ENCODE measurements at regions not wholly inside any gene's neighbourhood (a gene's known extent, or its start where the extent isn't known, plus 50 kb on each side); places are given as distances from the start of the nearest gene placed in this dataset.

DNA sequence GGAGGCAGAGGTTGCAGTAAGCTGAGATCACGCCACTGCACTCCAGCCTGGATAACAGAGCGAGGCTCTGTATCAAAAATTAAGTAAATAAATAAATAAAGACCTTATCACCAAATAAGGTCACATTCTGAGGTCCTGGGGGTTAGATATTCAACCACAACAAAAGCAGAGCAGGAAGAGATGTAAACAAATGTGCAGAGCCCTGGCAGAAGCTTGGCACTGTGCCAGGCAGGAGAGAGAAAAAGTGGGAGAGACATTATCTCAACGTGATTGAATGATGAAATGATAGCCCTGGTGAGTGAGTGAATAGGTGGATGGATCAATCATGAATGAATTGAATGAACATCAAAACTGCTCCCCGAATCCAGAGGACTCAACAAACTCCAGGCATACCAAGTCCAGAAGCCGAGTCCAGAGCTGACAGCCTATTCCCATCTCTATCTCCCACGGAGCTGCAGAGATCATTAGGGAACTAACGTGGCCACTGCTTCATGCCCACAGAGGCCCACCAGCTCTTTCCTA is 150.7 kb downstream of the TOMM20 start:
- Mint-ChIP-seq H3K36me3 (peaks cover 14 to 53% of the 10 kb centered on the region in 2 donors), H3K9me3 (peaks cover 8 to 16% of the 10 kb centered on the region in 2 donors), H3K27ac (peak overlapping the region; percentile 24 to 92)
- ATAC-seq (no peak), DNase-seq (ENCODE audit: low spot score in 2 of 2) (no peak)

DNA sequence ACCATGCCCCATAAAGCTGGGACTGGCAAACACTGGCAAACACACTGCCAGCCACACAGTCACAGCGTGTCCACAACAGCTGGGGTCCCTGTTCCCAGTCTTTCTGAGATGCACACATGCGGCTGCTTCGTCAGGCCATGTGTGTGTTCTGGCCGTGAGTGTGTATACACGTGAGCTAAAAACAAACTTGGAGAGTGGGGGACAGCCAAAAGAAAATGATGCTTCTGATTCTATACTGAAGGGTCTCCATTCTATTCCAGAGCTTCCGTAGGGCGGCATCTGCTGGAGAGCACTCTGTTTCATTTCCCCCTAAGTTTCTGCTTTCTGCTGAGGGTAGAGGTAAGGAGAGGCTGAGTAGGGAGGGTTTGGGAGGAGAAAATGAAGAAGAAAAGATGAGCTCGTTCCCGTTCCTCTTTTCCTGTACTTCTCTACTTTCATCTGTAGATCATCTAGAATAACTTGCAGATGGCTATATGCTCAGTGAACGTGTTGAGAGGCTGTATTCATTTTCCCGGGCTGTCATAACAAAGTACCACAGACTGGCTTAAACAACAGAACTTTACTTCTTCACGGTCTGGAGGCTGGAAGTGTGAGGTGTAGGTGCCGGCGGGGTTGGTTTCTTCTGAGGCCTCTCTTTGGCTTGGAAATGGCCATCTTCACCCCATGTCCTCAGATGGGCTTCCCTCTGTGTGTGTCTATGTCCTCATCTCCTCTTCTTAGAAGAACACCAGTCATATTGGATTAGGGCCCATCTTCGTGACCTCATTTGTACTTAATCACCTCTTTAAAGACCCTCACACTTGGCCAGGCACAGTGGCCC is 151.6 kb downstream of the TOMM20 start:
- DNase-seq (ENCODE audit: low spot score in 2 of 2): peak in 1 of 2 donors; percentile 25
- Mint-ChIP-seq H3K9me3 (peaks cover 8 to 16% of the 10 kb centered on the region in 2 donors), H3K36me3 (peaks cover 14 to 53% of the 10 kb centered on the region in 2 donors), H3K27ac (peak overlapping the region; percentile 47 to 92)
- no peak for ATAC-seq

- Mint-ChIP-seq H3K27ac (peak overlapping the region; percentile 71 to 91), H3K9me3 (peaks cover 8 to 16% of the 10 kb centered on the region in 2 donors), H3K36me3 (peaks cover 14 to 53% of the 10 kb centered on the region in 2 donors)
- DNase-seq (ENCODE audit: low spot score in 2 of 2) (peak in 1 of 2 donors; percentile 21), ATAC-seq (no peak)
Observed at GRCh38 chr1:234975941-234976860, 152.4 kb downstream of the TOMM20 start.

GRCh38 chr1:234975122-234975940 is 153.3 kb downstream of the TOMM20 start:
- peak overlapping the region; percentile 71 to 91 for H3K27ac Mint-ChIP-seq
- ATAC-seq: peak in 1 of 2 donors; percentile 22
- peaks cover 8 to 16% of the 10 kb centered on the region in 2 donors for H3K9me3 Mint-ChIP-seq
- peaks cover 14 to 50% of the 10 kb centered on the region in 2 donors for H3K36me3 Mint-ChIP-seq
- peak in 1 of 2 donors; percentile 23 for DNase-seq (ENCODE audit: low spot score in 2 of 2)

- peaks cover 8 to 16% of the 10 kb centered on the region in 2 donors for H3K9me3 Mint-ChIP-seq
- peak in 1 of 2 donors; percentile 18 for DNase-seq (ENCODE audit: low spot score in 2 of 2)
- peak overlapping the region; percentile 22 to 33 for H3K27ac Mint-ChIP-seq
- H3K36me3 Mint-ChIP-seq: peaks cover 8 to 44% of the 10 kb centered on the region in 2 donors
- ATAC-seq: no peak
Observed at GRCh38 chr1:234973426-234974250, 155.0 kb downstream of the TOMM20 start.

GRCh38 chr1:234972411-234973191 is 156.0 kb downstream of the TOMM20 start:
- Mint-ChIP-seq H3K27ac (peak overlapping the region; percentile 40 to 62), H3K9me3 (peaks cover 8 to 16% of the 10 kb centered on the region in 2 donors), H3K36me3 (peaks cover 8 to 46% of the 10 kb centered on the region in 2 donors)
- ATAC-seq (peak; percentile 47 to 50), DNase-seq (ENCODE audit: low spot score in 2 of 2) (no peak)

GRCh38 chr1:234971586-234972297 is 156.9 kb downstream of the TOMM20 start:
- Mint-ChIP-seq H3K27ac (peak overlapping the region; percentile 40 to 62), H3K9me3 (peaks cover 8 to 16% of the 10 kb centered on the region in 2 donors), H3K36me3 (peaks cover 8 to 38% of the 10 kb centered on the region in 2 donors)
- ATAC-seq (peak in 1 of 2 donors; percentile 51), DNase-seq (ENCODE audit: low spot score in 2 of 2) (no peak)

- ATAC-seq (peak; percentile 32 to 37), DNase-seq (ENCODE audit: low spot score in 2 of 2) (peak in 1 of 2 donors; percentile 25)
- peaks cover 8 to 11% of the 10 kb centered on the region in 2 donors for H3K9me3 Mint-ChIP-seq
- peaks cover 8 to 35% of the 10 kb centered on the region in 2 donors for H3K36me3 Mint-ChIP-seq
- peak overlapping the region; percentile 40 to 81 for H3K27ac Mint-ChIP-seq
Observed at GRCh38 chr1:234970731-234971476, 157.7 kb downstream of the TOMM20 start.

GRCh38 chr1:234970401-234970730 is 158.3 kb downstream of the TOMM20 start:
- peaks cover 3 to 6% of the 10 kb centered on the region in 2 donors for H3K9me3 Mint-ChIP-seq
- ATAC-seq (peak; percentile 39 to 55), DNase-seq (ENCODE audit: low spot score in 2 of 2) (peak in 1 of 2 donors; percentile 23)

DNA sequence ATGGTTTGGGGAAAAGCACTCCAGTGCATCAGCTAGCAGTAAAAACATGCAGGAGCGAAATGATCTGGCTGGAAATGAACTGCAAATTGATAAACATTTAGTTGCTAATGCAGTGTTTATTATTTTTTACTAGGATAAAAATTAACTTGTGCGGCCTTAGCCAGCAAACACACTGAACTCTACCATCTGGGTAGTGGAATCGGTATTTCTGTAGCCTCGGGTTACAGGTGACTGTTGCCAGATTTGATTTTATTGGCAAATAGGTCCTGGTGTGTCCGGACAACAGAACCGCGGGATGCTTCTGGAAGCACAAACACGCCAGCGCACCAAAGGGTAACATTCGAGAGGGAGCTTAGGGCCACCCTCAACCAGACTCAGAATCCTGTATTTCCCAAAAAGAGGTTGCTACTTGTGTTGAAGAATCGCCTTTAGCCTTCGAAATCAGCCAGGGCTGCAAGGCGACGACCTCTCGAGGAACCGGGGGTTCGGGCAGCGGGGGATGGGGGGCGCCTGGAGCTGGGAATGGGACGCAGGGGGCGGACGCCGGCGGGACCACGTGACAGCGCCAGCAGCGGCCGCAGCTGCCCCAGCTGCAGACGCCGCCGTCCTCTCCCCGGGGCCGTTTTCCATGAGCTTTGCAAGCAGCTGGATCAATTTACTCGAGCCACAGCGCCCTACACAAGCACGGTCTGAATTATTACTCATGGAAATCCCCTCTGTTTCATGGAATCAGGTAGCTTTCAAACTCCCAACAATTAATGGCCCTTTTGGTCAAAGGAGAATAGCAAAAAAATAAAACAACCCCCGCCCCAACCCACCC is 158.8 kb downstream of the TOMM20 start:
- DNase-seq (ENCODE audit: low spot score in 2 of 2) (no peak), ATAC-seq (peak; percentile 6 to 24)
- Mint-ChIP-seq H3K9me3 (peaks cover 3% of the 10 kb centered on the region in 2 donors), H3K36me3 (peaks cover 4 to 34% of the 10 kb centered on the region in 2 donors), H3K27ac (peak overlapping the region in 1 of 2 donors; percentile 86)

More at GRCh38 chr1:234970401-234970730, 158.3 kb downstream of the TOMM20 start:
- Mint-ChIP-seq H3K36me3 (peaks cover 4 to 35% of the 10 kb centered on the region in 2 donors), H3K27ac (peak overlapping the region; percentile 40 to 81)

GRCh38 chr1:234969011-234969441 is 159.6 kb downstream of the TOMM20 start:
- peaks cover 0 to 3% of the 10 kb centered on the region in 2 donors for H3K9me3 Mint-ChIP-seq
- DNase-seq (ENCODE audit: low spot score in 2 of 2) (no peak), ATAC-seq (no peak)
- no peak overlapping the region for H3K27ac Mint-ChIP-seq
- peaks cover 4 to 27% of the 10 kb centered on the region in 2 donors for H3K36me3 Mint-ChIP-seq

DNA sequence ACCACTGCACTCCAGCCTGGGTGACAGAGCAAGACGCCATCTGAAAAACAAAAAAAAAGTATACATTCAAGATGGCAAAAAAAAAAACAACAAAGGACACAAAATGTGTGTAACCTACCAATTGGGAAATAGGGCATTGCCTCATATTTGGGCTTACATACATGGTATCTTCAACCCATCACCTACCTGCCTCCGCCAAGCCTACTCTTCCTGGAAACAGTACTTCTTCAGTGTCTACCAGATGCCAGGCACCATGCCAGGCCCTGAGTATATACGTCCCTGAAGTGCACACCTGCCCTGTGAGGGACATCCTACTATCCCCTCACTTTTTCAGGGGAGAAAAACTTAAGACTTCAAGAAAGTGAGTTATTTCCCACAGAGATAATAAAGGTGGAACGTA is 160.2 kb downstream of the TOMM20 start:
- peaks cover 0 to 3% of the 10 kb centered on the region in 2 donors for H3K9me3 Mint-ChIP-seq
- no peak for ATAC-seq
- H3K27ac Mint-ChIP-seq: no peak overlapping the region
- DNase-seq (ENCODE audit: low spot score in 2 of 2): no peak
- H3K36me3 Mint-ChIP-seq: peaks cover 4 to 27% of the 10 kb centered on the region in 2 donors

Data from activated naive CD4-positive, alpha-beta T cell treated with anti-CD3 and anti-CD28 coated beads, Interleukin-2, amount 50 U/mL, for 72 hours (primary cell).